ENCODE measurements at regions not wholly inside any gene's neighbourhood (a gene's known extent, or its start where the extent isn't known, plus 50 kb on each side); places are given as distances from the start of the nearest gene placed in this dataset.

- CTCF ChIA-PET = no interaction called here
- no peak for DNase-seq
These were observed 540.5 kb downstream of the PLOD2 start for GRCh38 chr3:145620486-145620885.

GRCh38 chr3:145623349-145623748, 537.6 kb downstream of the PLOD2 start:
- H3K36me3 Mint-ChIP-seq (ENCODE audit: low read depth) = no peaks in the 10 kb centered on the region
- peaks cover 2% of the 10 kb centered on the region for H3K9me3 Mint-ChIP-seq
- ATAC-seq (ENCODE audit: low read depth) (no peak), DNase-seq (no peak)
- H3K27me3 Mint-ChIP-seq = no peaks in the 10 kb centered on the region
- H3K27ac Mint-ChIP-seq = no peak overlapping the region
- intact Hi-C loops (cut with micrococcal nuclease) = no loop called here
- no peak overlapping the region for H3K4me3 Mint-ChIP-seq
- ChIA-PET POLR2A (no interaction called here), CTCF (no interaction called here)
- no peaks in the 10 kb centered on the region for H3K4me1 Mint-ChIP-seq
- TF ChIP-seq, protein P1, sequence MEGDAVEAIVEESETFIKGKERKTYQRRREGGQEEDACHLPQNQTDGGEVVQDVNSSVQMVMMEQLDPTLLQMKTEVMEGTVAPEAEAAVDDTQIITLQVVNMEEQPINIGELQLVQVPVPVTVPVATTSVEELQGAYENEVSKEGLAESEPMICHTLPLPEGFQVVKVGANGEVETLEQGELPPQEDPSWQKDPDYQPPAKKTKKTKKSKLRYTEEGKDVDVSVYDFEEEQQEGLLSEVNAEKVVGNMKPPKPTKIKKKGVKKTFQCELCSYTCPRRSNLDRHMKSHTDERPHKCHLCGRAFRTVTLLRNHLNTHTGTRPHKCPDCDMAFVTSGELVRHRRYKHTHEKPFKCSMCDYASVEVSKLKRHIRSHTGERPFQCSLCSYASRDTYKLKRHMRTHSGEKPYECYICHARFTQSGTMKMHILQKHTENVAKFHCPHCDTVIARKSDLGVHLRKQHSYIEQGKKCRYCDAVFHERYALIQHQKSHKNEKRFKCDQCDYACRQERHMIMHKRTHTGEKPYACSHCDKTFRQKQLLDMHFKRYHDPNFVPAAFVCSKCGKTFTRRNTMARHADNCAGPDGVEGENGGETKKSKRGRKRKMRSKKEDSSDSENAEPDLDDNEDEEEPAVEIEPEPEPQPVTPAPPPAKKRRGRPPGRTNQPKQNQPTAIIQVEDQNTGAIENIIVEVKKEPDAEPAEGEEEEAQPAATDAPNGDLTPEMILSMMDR (IDR thresholded peaks at IDR 0.05) = no peak

More at GRCh38 chr3:145620486-145620885, 540.5 kb downstream of the PLOD2 start:
- Mint-ChIP-seq H3K27me3 (no peaks in the 10 kb centered on the region), H3K36me3 (ENCODE audit: low read depth) (no peaks in the 10 kb centered on the region), H3K4me1 (no peaks in the 10 kb centered on the region), H3K9me3 (peaks cover 2% of the 10 kb centered on the region), H3K4me3 (no peak overlapping the region), H3K27ac (no peak overlapping the region)
- no peak for ATAC-seq (ENCODE audit: low read depth)
- POLR2A ChIA-PET = no interaction called here
- intact Hi-C loops (cut with micrococcal nuclease) = no loop called here
- TF ChIP-seq, protein P1 (IDR thresholded peaks at IDR 0.05) = no peak

DNA sequence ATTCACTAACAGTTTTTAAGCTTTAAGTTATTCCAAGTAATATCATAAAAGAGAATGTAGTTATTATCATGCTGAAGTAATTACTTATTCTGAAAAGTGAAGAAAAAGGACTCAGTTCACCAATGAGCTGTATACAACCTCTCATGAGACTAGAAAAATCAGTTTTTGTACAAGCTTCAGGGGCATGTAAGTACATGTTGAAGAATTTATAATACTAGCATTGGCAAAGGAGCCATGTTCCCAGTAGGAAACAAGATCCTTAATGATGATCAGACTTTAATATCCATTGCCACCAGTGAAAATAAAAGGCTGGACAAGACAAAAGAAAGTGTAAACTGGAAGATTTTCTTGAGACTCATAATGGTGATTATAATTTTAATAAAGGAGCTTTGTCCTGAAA, 532.8 kb downstream of the PLOD2 start:
- H3K27me3 Mint-ChIP-seq = no peaks in the 10 kb centered on the region
- no peak overlapping the region for H3K27ac Mint-ChIP-seq
- TF ChIP-seq, protein P1 (IDR thresholded peaks at IDR 0.05) = no peak
- no peak overlapping the region for H3K4me3 Mint-ChIP-seq
- peaks cover 6% of the 10 kb centered on the region for H3K9me3 Mint-ChIP-seq
- H3K4me1 Mint-ChIP-seq = no peaks in the 10 kb centered on the region
- DNase-seq = no peak
- ATAC-seq (ENCODE audit: low read depth) = no peak
- ChIA-PET POLR2A (no interaction called here), CTCF (no interaction called here)
- intact Hi-C loops (cut with micrococcal nuclease) = no loop called here
- no peaks in the 10 kb centered on the region for H3K36me3 Mint-ChIP-seq (ENCODE audit: low read depth)

DNA sequence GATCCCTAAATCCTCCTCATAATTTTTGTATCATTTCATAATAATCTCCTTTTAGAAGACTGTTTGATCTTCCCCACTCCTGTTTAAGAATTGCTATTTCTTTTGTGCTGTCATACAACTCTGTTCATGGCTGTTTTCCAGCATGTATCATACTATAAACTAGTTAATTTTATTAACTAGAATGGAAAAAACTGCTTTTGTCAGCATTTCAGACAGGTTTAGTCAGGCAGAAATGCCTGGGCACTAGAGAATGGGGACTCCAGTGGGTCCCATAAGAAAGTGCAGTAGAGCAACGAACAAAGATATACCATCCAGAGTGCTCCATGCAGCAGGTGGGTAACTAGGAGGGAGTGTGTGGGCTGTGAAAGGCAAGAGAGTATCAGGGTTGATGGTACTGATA, 523.9 kb downstream of the PLOD2 start:
- H3K27me3 Mint-ChIP-seq = no peaks in the 10 kb centered on the region
- H3K36me3 Mint-ChIP-seq (ENCODE audit: low read depth) = no peaks in the 10 kb centered on the region
- ATAC-seq (ENCODE audit: low read depth) = no peak
- ChIA-PET CTCF (no interaction called here), POLR2A (no interaction called here)
- no peak overlapping the region for H3K4me3 Mint-ChIP-seq
- intact Hi-C loops (cut with micrococcal nuclease) = no loop called here
- TF ChIP-seq, protein P1 (IDR thresholded peaks at IDR 0.05) = no peak
- H3K27ac Mint-ChIP-seq = no peak overlapping the region
- DNase-seq = no peak
- H3K9me3 Mint-ChIP-seq = no peaks in the 10 kb centered on the region
- no peaks in the 10 kb centered on the region for H3K4me1 Mint-ChIP-seq

DNA sequence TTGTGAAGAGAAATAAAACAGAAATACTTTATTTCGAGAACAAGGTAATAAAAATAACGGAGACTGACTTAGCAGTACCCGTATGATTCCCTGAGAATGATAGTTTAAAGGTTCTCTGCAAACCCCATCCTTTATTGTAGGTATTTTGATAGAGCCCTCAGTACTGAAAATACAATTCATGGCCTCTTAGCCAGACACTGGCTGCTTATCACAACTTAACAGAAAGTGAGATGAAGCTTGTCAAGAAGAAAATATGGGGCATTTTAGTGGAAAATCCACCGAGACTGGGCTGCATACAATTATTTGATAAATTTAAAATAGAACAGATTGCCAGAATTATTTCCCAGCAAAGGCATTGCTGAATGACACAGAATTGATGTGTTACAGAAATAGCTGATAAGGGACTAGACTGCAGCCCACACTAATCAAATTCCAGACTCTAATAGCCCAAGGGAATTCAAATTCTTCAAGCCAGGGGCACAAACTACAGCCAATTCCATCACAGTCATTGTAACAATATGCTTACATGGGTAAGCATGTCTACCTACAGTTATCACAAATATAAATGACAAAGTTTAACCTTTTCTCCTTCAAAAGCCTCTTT, 521.9 kb downstream of the PLOD2 start:
- no peak for ATAC-seq (ENCODE audit: low read depth)
- ChIA-PET POLR2A (no interaction called here), CTCF (no interaction called here)
- TF ChIP-seq, protein P1 (IDR thresholded peaks at IDR 0.05) = no peak
- no peaks in the 10 kb centered on the region for H3K27me3 Mint-ChIP-seq
- no peaks in the 10 kb centered on the region for H3K36me3 Mint-ChIP-seq (ENCODE audit: low read depth)
- intact Hi-C loops (cut with micrococcal nuclease) = no loop called here
- H3K27ac Mint-ChIP-seq = no peak overlapping the region
- no peak overlapping the region for H3K4me3 Mint-ChIP-seq
- no peaks in the 10 kb centered on the region for H3K4me1 Mint-ChIP-seq
- DNase-seq = no peak
- H3K9me3 Mint-ChIP-seq = no peaks in the 10 kb centered on the region

Data from activated B cell treated with CpG ODN at 0.5 μM for 24 hours (primary cell).